Ovary (tissue), 3 donors: ENCODE measurements at regions not wholly inside any gene's neighbourhood (a gene's known extent, or its start where the extent isn't known, plus 50 kb on each side); places are given as distances from the start of the nearest gene placed in this dataset.

Experiments
- CTCF ChIP-seq, 3 donors: fragments of 450-650 bp in 2 of 3; fragments of 200-600 bp in 1 of 3; IDR thresholded peaks; one replicate each; pipeline versions ENCODE4 v1.5.1 to v1.8.0; 2016 to 2022; ENCODE audit warnings: antibody characterized with exemption in 3 of 3, mild to moderate bottlenecking in 1 of 3
- POLR2A ChIP-seq: fragments of 450-650 bp; IDR thresholded peaks from one replicate; pipeline ENCODE4 v1.6.1; 2017; ENCODE audit warnings: antibody characterized with exemption, mild to moderate bottlenecking, moderate library complexity
- donor health status: DM: no; HTN: no; CAD: no.

GRCh38 chr12:108457734-108458361 is 57.2 kb upstream of the FICD start:
- TF ChIP-seq CTCF (IDR thresholded peaks at IDR 0.05) (no peak), POLR2A (no peak)
